Common myeloid progenitor, CD34-positive (primary cell): ENCODE measurements at regions not wholly inside any gene's neighbourhood (a gene's known extent, or its start where the extent isn't known, plus 50 kb on each side); places are given as distances from the start of the nearest gene placed in this dataset.
"Not testable (repeated sequence)": the region's sequence is repeated elsewhere in the genome, so short reads cannot be mapped to it uniquely, and the experiment has no call there.

Experiments
- CTCF ChIA-PET: fragments of 350-600 bp; sonication (Branson Sonifier 250); formaldehyde crosslinking; loops from one replicate; lab custom pipeline; 2021; ENCODE audit warnings: antibody characterized with exemption; lab: Charles Lee
- POLR2A ChIA-PET: fragments of 350-600 bp; sonication (Branson Sonifier 250); formaldehyde crosslinking; loops from one replicate; lab custom pipeline; 2021; ENCODE audit warnings: antibody characterized with exemption; lab: Charles Lee
- DNase-seq, 3 donors: peaks; one replicate each; pipeline versions ENCODE4 v3.0.0 to v3.0.0-alpha.2; 2013
- H3K27ac ChIP-seq, 2 experiments: 1 replicate in 1 of 2; 2 replicates in 1 of 2; pipeline ENCODE4 v1.7.0; 2013; ENCODE audit warnings: inconsistent platforms in 2 of 2, low read length in 2 of 2, mild to moderate bottlenecking in 2 of 2, low read depth in 1 of 2, moderate library complexity in 1 of 2; ENCODE audit not compliant: severe bottlenecking in 2 of 2, insufficient read depth in 1 of 2, poor library complexity in 1 of 2
- H3K27me3 ChIP-seq, 5 experiments: replicated peaks in 2 of 5; 1 replicate in 3 of 5; 2 replicates in 2 of 5; pipeline versions ENCODE4 v1.6.1 to v1.7.0; 2013; ENCODE audit warnings: low read length in 4 of 5, mild to moderate bottlenecking in 2 of 5, moderate library complexity in 2 of 5, inconsistent platforms in 1 of 5; ENCODE audit not compliant: insufficient read depth in 5 of 5, control insufficient read depth in 4 of 5
- H3K36me3 ChIP-seq, 4 experiments: 1 replicate in 2 of 4; 2 replicates in 2 of 4; pipeline versions ENCODE4 v1.6.1 to v1.7.0; 2013; ENCODE audit warnings: low read length in 3 of 4, control low read depth in 1 of 4, mild to moderate bottlenecking in 1 of 4; ENCODE audit not compliant: control insufficient read depth in 4 of 4, insufficient read depth in 4 of 4
- H3K4me1 ChIP-seq, 4 experiments: 1 replicate in 3 of 4; 2 replicates in 1 of 4; pipeline versions ENCODE4 v1.6.1 to v1.7.1; 2013; ENCODE audit warnings: low read length in 3 of 4, mild to moderate bottlenecking in 3 of 4, control low read depth in 1 of 4, inconsistent platforms in 1 of 4, moderate library complexity in 1 of 4; ENCODE audit not compliant: control insufficient read depth in 4 of 4, insufficient read depth in 4 of 4; ENCODE audit errors: control extremely low read depth in 1 of 4
- H3K4me3 ChIP-seq, 7 experiments: 1 replicate in 4 of 7; 2 replicates in 3 of 7; pipeline versions ENCODE4 v1.5.1 to v1.7.0; 2013; ENCODE audit warnings: mild to moderate bottlenecking in 7 of 7, low read length in 6 of 7, moderate library complexity in 6 of 7, inconsistent platforms in 2 of 7, low read depth in 2 of 7, control low read depth in 1 of 7; ENCODE audit not compliant: insufficient read depth in 4 of 7, control insufficient read depth in 1 of 7; ENCODE audit errors: extremely low read depth in 1 of 7
- H3K9me3 ChIP-seq, 5 experiments: 1 replicate in 4 of 5; 2 replicates in 1 of 5; pipeline versions ENCODE4 v1.6.1 to v1.7.1; 2013; ENCODE audit warnings: low read length in 4 of 5, mild to moderate bottlenecking in 2 of 5, inconsistent platforms in 1 of 5, low read depth in 1 of 5, moderate library complexity in 1 of 5; ENCODE audit not compliant: control insufficient read depth in 4 of 5, insufficient read depth in 2 of 5; ENCODE audit errors: control extremely low read depth in 1 of 5
- WGBS: methylation state at CpG from one replicate; pipeline ENCODE4 v1.1.5; 2013; ENCODE audit not compliant: insufficient coverage; 5-methylcytosine and 5-hydroxymethylcytosine counted together

DNA sequence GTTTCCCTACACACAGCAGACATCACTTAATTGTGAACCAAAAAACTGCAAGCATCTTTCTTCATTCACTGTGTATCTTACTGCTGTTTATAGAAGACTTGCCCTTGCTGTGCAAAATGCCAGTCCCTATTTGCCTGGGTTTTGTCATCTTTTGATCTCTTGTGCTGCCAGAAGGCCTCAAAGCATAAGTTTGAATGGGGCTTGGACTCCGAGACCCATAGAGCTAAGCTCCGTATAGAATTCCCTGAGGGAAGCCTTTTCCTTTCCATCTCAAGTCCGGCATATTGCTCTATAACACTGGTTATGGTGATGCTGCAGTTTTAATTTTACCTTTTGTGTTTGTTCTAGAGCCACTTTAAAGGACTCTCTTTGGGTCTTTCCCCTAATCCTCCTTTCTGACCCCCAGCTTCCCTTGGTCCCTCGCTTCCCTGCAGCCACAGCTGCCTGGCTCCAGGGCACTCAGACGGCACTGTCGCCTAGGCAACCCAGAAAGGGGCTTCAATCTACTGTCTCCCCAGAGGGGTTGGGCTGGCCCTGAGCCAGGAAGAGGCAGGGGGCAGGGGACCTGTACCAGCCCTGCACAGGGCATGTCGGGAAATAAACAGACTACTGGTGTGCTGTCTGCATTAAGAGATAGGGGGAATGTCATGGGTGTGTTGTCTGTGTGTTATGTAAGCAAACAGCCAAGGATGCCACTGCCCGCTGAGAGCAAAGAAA lies 73.4 kb upstream of the MELK start:
- CTCF ChIA-PET = no interaction called here
- no peak overlapping the region for H3K4me3 ChIP-seq
- 97% methylated on average over 7 of the region's 8 CpGs for WGBS
- no peaks in the 10 kb centered on the region for H3K36me3 ChIP-seq
- no peak for DNase-seq
- POLR2A ChIA-PET = interaction anchor here (0.6 kb wide), 1 partner anchor 23 kb away, joined by 4 read pairs; no protein-coding TSS in a partner anchor
- H3K9me3 ChIP-seq = no peaks in the 10 kb centered on the region
- peaks cover 0 to 11% (median 3%) of the 10 kb centered on the region in 4 experiments for H3K4me1 ChIP-seq
- H3K27ac ChIP-seq = no peak overlapping the region
- no peaks in the 10 kb centered on the region for H3K27me3 ChIP-seq

DNA sequence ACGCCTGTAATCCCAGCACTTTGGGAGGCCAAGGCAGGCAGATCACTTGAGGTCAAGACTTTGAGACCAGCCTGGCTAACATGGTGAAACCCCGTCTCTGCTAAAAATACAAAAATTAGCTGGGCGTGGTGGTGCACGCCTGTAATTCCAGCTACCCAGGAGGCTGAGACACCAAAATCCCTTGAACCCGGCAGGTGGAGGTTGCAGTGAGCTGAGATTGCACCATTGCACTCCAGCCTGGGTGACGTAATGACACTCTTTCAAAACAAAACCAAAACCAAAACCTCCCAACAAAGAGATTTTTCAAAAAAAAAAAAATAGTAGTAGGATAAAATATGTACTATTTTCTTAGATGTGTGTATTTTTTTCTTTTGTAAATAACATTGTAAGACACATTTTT lies 79.1 kb upstream of the MELK start:
- peak in 2 of 3 donors; percentile 60 to 62 for DNase-seq
- peaks cover 0 to 21% (median 9%) of the 10 kb centered on the region in 4 experiments for H3K4me1 ChIP-seq
- H3K27me3 ChIP-seq, H3K4me3 ChIP-seq, POLR2A ChIA-PET, H3K36me3 ChIP-seq, H3K9me3 ChIP-seq, CTCF ChIA-PET, H3K27ac ChIP-seq: not testable (repeated sequence)
- WGBS = no CpG with 5 or more reads among the region's 6 CpGs

DNA sequence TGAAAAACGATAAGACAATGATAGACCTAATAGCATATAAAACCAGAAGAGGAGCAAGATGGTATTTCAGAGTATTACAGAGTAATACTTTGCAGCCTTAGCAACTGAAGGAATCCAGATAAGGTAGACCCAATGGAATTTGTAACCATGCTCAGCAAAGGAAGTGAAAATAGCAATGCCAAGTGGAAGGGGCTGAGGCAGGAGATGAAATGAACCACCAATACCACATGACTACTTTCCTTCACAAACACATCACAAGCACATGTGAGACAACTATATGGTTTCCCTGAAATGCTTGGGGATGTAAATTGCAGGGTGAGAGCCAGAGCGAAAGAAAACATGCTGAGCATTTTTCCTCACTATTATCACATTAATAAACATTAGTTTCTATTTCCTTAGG lies 79.8 kb upstream of the MELK start:
- Histone ChIP-seq H3K27ac (no peak overlapping the region), H3K36me3 (no peaks in the 10 kb centered on the region), H3K27me3 (no peaks in the 10 kb centered on the region), H3K9me3 (no peaks in the 10 kb centered on the region), H3K4me3 (no peak overlapping the region), H3K4me1 (peaks cover 0 to 28% (median 16%) of the 10 kb centered on the region in 4 experiments)
- CTCF ChIA-PET = no interaction called here
- 100% methylated on average over 1 of the region's 2 CpGs for WGBS
- DNase-seq = no peak
- POLR2A ChIA-PET = no interaction called here

DNA sequence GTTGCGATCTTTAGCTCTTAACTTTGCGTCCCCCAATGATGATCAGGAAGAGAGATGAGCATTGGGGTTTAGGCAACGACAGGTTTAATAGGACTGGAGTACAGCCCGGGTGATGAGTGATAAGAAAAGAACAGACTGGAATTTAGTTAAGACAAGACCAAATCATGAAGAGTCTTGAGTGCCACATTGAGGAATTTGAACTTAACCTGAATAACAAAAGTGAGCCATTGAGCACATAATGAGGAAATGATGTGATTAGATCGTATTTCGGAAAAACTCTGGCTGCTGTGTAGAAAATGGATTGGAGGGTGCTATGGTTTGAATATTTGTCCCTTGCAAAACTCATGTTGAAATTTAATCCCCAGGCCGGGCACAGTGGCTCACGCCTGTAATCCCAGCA lies 83.2 kb upstream of the MELK start:
- Histone ChIP-seq H3K36me3 (no peaks in the 10 kb centered on the region), H3K9me3 (no peaks in the 10 kb centered on the region), H3K27me3 (no peaks in the 10 kb centered on the region), H3K4me1 (peaks cover 6 to 39% (median 31%) of the 10 kb centered on the region in 4 experiments), H3K27ac (no peak overlapping the region), H3K4me3 (no peak overlapping the region)
- 97% methylated on average over 6 of the region's 8 CpGs for whole genome bisulfite sequencing
- ChIA-PET POLR2A (no interaction called here), CTCF (interaction anchor here (1.6 kb wide), 1 partner anchor 13 kb away, joined by 4 read pairs; no protein-coding TSS in a partner anchor)
- DNase-seq = no peak

DNA sequence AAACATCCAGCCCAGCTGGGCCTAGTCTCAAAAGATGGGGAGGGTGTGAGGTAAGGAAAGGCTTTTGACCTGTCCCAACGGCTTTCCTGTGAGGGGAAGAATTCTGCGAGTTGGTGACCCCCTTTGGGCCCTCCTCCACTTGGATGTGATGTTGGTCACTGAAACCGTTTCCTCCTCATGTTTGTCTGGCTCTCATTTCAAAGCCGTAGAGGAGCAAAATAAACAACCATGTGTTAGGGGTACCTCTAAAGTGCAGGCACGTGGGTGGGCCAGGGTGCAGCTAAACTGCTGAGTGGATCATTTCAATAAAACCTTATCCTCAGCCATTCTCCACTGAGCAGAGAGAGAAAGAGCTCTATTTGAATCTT lies 84.3 kb upstream of the MELK start:
- peak overlapping the region; percentile 50 to 86 for H3K27ac ChIP-seq
- no peak for DNase-seq
- no peaks in the 10 kb centered on the region for H3K27me3 ChIP-seq
- 4% methylated on average over 4 of the region's 5 CpGs for WGBS
- H3K4me3 ChIP-seq = peak overlapping the region in 5 of 7 experiments; percentile 66 to 88 (median 76)
- peaks cover 6 to 35% (median 31%) of the 10 kb centered on the region in 4 experiments for H3K4me1 ChIP-seq
- H3K9me3 ChIP-seq = no peaks in the 10 kb centered on the region
- H3K36me3 ChIP-seq = peaks cover 0 to 2% (median 0%) of the 10 kb centered on the region in 4 experiments
- ChIA-PET POLR2A (interaction anchor here (0.5 to 0.6 kb wide), 2 partner anchors 12 to 26 kb away, joined by 4 read pairs; no protein-coding TSS in a partner anchor), CTCF (interaction anchor here (1.2 to 1.6 kb wide), 4 partner anchors 12 to 86 kb away, joined by 3 to 4 read pairs (median 4); no protein-coding TSS in a partner anchor)

DNA sequence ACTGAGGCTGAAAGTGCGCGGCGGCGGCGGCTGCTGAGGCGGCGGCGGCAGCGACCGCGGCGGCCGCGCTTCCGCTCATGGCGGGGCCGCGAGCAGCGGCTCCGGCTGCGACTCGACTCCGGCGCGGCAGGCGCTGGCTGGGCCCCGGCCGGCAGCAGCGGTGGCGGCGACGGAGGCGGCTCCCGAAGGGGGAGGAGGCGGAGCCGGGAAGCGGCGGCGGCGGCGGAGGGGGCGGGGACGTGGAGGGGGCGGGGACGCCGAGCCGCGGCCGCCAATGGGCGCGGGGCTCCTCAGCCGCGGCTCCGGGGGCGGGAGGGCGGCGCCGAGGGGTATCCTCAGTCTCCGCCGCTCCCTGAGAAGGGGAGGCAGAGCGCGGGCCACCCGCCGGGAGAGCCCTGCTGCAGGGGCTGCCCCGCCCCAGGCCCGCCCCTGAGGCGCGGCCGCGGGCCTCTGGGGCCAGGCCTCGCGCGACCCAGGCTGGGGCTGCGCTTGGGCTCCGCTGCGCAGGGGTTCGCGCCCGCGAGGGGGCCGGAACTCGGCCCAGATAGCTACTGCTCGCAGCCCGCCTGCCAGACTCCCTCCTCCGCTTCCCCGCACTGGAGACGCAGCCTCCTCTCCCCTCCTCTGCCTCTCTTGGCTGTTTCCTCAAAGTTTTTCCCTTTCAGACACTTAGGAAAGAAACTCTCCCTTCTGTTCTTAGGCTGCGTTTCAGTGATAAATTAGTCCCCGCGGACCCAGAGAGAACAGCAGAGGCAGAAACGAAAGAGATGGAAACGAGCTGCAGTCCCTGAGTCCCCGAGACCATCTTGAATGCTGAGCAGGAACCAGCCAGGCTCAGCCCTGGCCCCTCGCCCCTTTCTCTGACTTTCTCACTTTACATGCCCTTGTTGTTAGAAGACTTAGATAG lies 85.0 kb upstream of the MELK start:
- peak overlapping the region; percentile 46 to 95 (median 88) for H3K4me3 ChIP-seq
- CTCF ChIA-PET = interaction anchor here (1.2 to 1.6 kb wide), 5 partner anchors 11 to 85 kb away, joined by 3 to 4 read pairs (median 3); no protein-coding TSS in a partner anchor
- H3K27me3 ChIP-seq = no peaks in the 10 kb centered on the region
- peak; percentile 91 to 97 (median 96) for DNase-seq
- H3K4me1 ChIP-seq = peaks cover 6 to 32% (median 30%) of the 10 kb centered on the region in 4 experiments
- H3K27ac ChIP-seq = peak overlapping the region; percentile 50 to 86
- POLR2A ChIA-PET = interaction anchor here (0.6 to 0.9 kb wide), 3 partner anchors 26 to 93 kb away, joined by 3 to 7 read pairs (median 4); no protein-coding TSS in a partner anchor
- peaks cover 0 to 3% (median 2%) of the 10 kb centered on the region in 4 experiments for H3K36me3 ChIP-seq
- WGBS = 0% methylated on average over 43 of the region's 94 CpGs
- no peaks in the 10 kb centered on the region for H3K9me3 ChIP-seq
